ENCODE measurements at regions not wholly inside any gene's neighbourhood (a gene's known extent, or its start where the extent isn't known, plus 50 kb on each side); places are given as distances from the start of the nearest gene placed in this dataset.

DNA sequence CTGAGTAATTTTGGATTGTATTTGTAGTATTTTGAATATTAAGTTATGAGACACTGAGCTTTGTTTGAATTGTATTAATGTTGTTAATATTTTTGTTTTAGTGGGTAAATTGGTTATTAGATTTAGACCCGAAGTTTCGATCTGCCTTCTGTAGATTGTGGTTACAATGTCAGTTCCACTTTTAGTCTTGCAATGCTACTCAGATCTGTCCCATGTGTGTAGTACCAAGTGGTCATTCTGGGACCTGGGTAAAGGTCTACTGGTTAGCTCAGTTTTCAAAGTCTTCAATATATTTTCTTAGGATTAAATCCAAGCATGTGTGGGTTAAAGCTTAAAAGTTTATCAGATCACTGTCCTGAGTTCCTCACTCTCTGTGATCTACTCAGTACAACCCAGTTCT is 346.5 kb upstream of the PROX1 start:
- Histone ChIP-seq H4K20me1 (ENCODE audit: control insufficient read depth, insufficient read depth, low read length, poor library complexity, severe bottlenecking) (no peaks in the 10 kb centered on the region), H3K4me1 (ENCODE audit: control insufficient read depth in 2 of 2, insufficient read depth in 2 of 2, low read length in 2 of 2) (no peaks in the 10 kb centered on the region), H3K27me3 (replicated peaks in 1 of 4; ENCODE audit: control extremely low read depth in 1 of 4, control insufficient read depth in 3 of 4, insufficient read depth in 4 of 4, low read length in 3 of 4) (no peaks in the 10 kb centered on the region), H3K9ac (ENCODE audit: low read length) (no peak overlapping the region), H2AFZ (ENCODE audit: insufficient read depth, low read depth, low read length, poor library complexity, severe bottlenecking) (no peak overlapping the region), H3K79me2 (ENCODE audit: control insufficient read depth, insufficient read depth, low read length) (no peaks in the 10 kb centered on the region), H3K27ac (ENCODE audit: low read length in 2 of 2) (no peak overlapping the region), H3K36me3 (replicated peaks in 1 of 2; ENCODE audit: control extremely low read depth in 1 of 2, control insufficient read depth in 1 of 2, extremely low read depth in 1 of 2, insufficient read depth in 2 of 2, low read length in 1 of 2) (no peaks in the 10 kb centered on the region), H3K4me3 (ENCODE audit: control extremely low read depth in 1 of 5, extremely low read depth in 1 of 5, insufficient read depth in 1 of 5, low read depth in 2 of 5, low read length in 4 of 5) (no peak overlapping the region), H3K9me3 (ENCODE audit: control extremely low read depth in 1 of 3, control insufficient read depth in 2 of 3, insufficient read depth in 1 of 3, low read length in 2 of 3) (peaks cover 0 to 2% (median 1%) of the 10 kb centered on the region in 3 donors), H3K4me2 (replicated peaks; ENCODE audit: low read depth, low read length, poor library complexity, severe bottlenecking) (no peak overlapping the region)
- Mint-ChIP-seq H3K27me3 (no peaks in the 10 kb centered on the region), H3K27ac (no peak overlapping the region), H3K4me3 (no peak overlapping the region), H3K4me1 (no peaks in the 10 kb centered on the region), H3K9me3 (ENCODE audit: insufficient read depth) (peaks cover 2% of the 10 kb centered on the region)
- no peak for DNase-seq
- intact Hi-C loops (cut with micrococcal nuclease), result no loop called here
- 89% methylated on average over 2 of the region's 2 CpGs for WGBS (ENCODE audit: insufficient coverage)
- CTCF ChIA-PET, result no interaction called here
- no peak for ATAC-seq (ENCODE audit: low read depth)
- POLR2A ChIA-PET, result no interaction called here
- TF ChIP-seq, protein P1, sequence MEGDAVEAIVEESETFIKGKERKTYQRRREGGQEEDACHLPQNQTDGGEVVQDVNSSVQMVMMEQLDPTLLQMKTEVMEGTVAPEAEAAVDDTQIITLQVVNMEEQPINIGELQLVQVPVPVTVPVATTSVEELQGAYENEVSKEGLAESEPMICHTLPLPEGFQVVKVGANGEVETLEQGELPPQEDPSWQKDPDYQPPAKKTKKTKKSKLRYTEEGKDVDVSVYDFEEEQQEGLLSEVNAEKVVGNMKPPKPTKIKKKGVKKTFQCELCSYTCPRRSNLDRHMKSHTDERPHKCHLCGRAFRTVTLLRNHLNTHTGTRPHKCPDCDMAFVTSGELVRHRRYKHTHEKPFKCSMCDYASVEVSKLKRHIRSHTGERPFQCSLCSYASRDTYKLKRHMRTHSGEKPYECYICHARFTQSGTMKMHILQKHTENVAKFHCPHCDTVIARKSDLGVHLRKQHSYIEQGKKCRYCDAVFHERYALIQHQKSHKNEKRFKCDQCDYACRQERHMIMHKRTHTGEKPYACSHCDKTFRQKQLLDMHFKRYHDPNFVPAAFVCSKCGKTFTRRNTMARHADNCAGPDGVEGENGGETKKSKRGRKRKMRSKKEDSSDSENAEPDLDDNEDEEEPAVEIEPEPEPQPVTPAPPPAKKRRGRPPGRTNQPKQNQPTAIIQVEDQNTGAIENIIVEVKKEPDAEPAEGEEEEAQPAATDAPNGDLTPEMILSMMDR (IDR thresholded peaks at IDR 0.05), result no peak

DNA sequence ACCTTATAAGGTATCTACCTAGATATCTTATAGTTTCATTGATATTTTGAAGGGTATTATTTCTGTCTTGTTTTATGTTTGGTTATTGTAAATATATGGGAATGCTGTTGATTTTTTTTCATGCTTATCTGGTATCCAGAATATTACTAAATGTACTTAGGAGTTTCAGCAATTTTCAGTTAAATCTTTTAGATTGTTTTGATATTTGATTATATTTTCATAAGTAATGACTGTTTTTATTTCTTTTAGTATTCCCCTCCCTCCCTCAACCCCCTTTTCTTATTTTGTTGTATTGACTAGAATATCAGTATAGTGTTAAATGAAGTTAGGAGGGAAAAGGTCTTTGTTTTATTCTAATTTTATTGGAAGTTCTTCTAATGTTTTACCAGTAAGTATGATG is 344.4 kb upstream of the PROX1 start:
- peaks cover 0 to 1% (median 0%) of the 10 kb centered on the region in 3 donors for H3K9me3 ChIP-seq (ENCODE audit: control extremely low read depth in 1 of 3, control insufficient read depth in 2 of 3, insufficient read depth in 1 of 3, low read length in 2 of 3)
- ATAC-seq (ENCODE audit: low read depth) (no peak), DNase-seq (no peak)
- no peak overlapping the region for H2AFZ ChIP-seq (ENCODE audit: insufficient read depth, low read depth, low read length, poor library complexity, severe bottlenecking)
- H3K4me3 ChIP-seq (ENCODE audit: control extremely low read depth in 1 of 5, extremely low read depth in 1 of 5, insufficient read depth in 1 of 5, low read depth in 2 of 5, low read length in 4 of 5), result no peak overlapping the region
- ChIA-PET CTCF (no interaction called here), POLR2A (no interaction called here)
- no peaks in the 10 kb centered on the region for H3K79me2 ChIP-seq (ENCODE audit: control insufficient read depth, insufficient read depth, low read length)
- H3K9ac ChIP-seq (ENCODE audit: low read length), result no peak overlapping the region
- no peaks in the 10 kb centered on the region for H4K20me1 ChIP-seq (ENCODE audit: control insufficient read depth, insufficient read depth, low read length, poor library complexity, severe bottlenecking)
- no peaks in the 10 kb centered on the region for H3K27me3 Mint-ChIP-seq
- no peak overlapping the region for H3K4me3 Mint-ChIP-seq
- intact Hi-C loops (cut with micrococcal nuclease), result no loop called here
- H3K36me3 ChIP-seq (replicated peaks in 1 of 2; ENCODE audit: control extremely low read depth in 1 of 2, control insufficient read depth in 1 of 2, extremely low read depth in 1 of 2, insufficient read depth in 2 of 2, low read length in 1 of 2), result no peaks in the 10 kb centered on the region
- H3K27ac ChIP-seq (ENCODE audit: low read length in 2 of 2), result no peak overlapping the region
- H3K27me3 ChIP-seq (replicated peaks in 1 of 4; ENCODE audit: control extremely low read depth in 1 of 4, control insufficient read depth in 3 of 4, insufficient read depth in 4 of 4, low read length in 3 of 4), result no peaks in the 10 kb centered on the region
- H3K27ac Mint-ChIP-seq, result no peak overlapping the region
- H3K4me1 Mint-ChIP-seq, result no peaks in the 10 kb centered on the region
- H3K4me1 ChIP-seq (ENCODE audit: control insufficient read depth in 2 of 2, insufficient read depth in 2 of 2, low read length in 2 of 2), result no peaks in the 10 kb centered on the region
- no peaks in the 10 kb centered on the region for H3K9me3 Mint-ChIP-seq (ENCODE audit: insufficient read depth)
- H3K4me2 ChIP-seq (replicated peaks; ENCODE audit: low read depth, low read length, poor library complexity, severe bottlenecking), result no peak overlapping the region
- TF ChIP-seq, protein P1 (IDR thresholded peaks at IDR 0.05), result no peak
- TF ChIP-seq EZH2 (IDR thresholded peaks at IDR 0.05; ENCODE audit: borderline replicate concordance, insufficient read depth, low read depth, low read length, poor library complexity, severe bottlenecking), result no peak

Data from B cell (primary cell).